ENCODE measurements at regions not wholly inside any gene's neighbourhood (a gene's known extent, or its start where the extent isn't known, plus 50 kb on each side); places are given as distances from the start of the nearest gene placed in this dataset.

GRCh38 chr11:134559602-134559962 lies 147.5 kb upstream of the B3GAT1 start:
- Histone ChIP-seq H3K9ac (ENCODE audit: low read depth, low read length, poor library complexity, severe bottlenecking) (no peak overlapping the region), H3K4me2 (ENCODE audit: low read depth, low read length, poor library complexity, severe bottlenecking) (no peak overlapping the region), H3K4me3 (ENCODE audit: low read length, poor library complexity, severe bottlenecking) (no peak overlapping the region)

GRCh38 chr11:134558916-134559601 lies 147.0 kb upstream of the B3GAT1 start:
- TF ChIP-seq CTCF (conservative IDR thresholded peaks at IDR 0.05; ENCODE audit: low read length) (no peak), EZH2phosphoT487 (IDR thresholded peaks at IDR 0.05; ENCODE audit: borderline replicate concordance) (no peak)
- Histone ChIP-seq H3K9me3 (ENCODE audit: insufficient read depth, low read depth, low read length) (peaks cover 14% of the 10 kb centered on the region; the same call in 1 of the 2 replicates), H3K9me2 (replicated peaks; ENCODE audit: low read depth, low read length) (no peaks in the 10 kb centered on the region), H3K9ac (ENCODE audit: low read depth, low read length, poor library complexity, severe bottlenecking) (no peak overlapping the region), H3K27me3 (ENCODE audit: insufficient read depth, low read length, poor library complexity, severe bottlenecking) (no peaks in the 10 kb centered on the region), H3F3A (ENCODE audit: low read depth) (no peaks in the 10 kb centered on the region), H2AFZ (ENCODE audit: low read length) (no peak overlapping the region), H4K20me1 (ENCODE audit: insufficient read depth, low read length, poor library complexity, severe bottlenecking) (no peaks in the 10 kb centered on the region), H3K4me2 (ENCODE audit: low read depth, low read length, poor library complexity, severe bottlenecking) (no peak overlapping the region), H3K4me1 (ENCODE audit: insufficient read depth, low read length, poor library complexity, severe bottlenecking) (no peaks in the 10 kb centered on the region), H3K36me3 (ENCODE audit: insufficient read depth, low read length) (no peaks in the 10 kb centered on the region), H3K4me3 (ENCODE audit: low read length, poor library complexity, severe bottlenecking) (no peak overlapping the region), H3K79me2 (ENCODE audit: insufficient read depth, low read length) (no peaks in the 10 kb centered on the region)

More at GRCh38 chr11:134559602-134559962, 147.5 kb upstream of the B3GAT1 start:
- Histone ChIP-seq H3K9me2 (replicated peaks; ENCODE audit: low read depth, low read length) (no peaks in the 10 kb centered on the region), H3K27me3 (ENCODE audit: insufficient read depth, low read length, poor library complexity, severe bottlenecking) (no peaks in the 10 kb centered on the region), H2AFZ (ENCODE audit: low read length) (no peak overlapping the region), H4K20me1 (ENCODE audit: insufficient read depth, low read length, poor library complexity, severe bottlenecking) (no peaks in the 10 kb centered on the region), H3K79me2 (ENCODE audit: insufficient read depth, low read length) (no peaks in the 10 kb centered on the region), H3K9me3 (ENCODE audit: insufficient read depth, low read depth, low read length) (peaks cover 14% of the 10 kb centered on the region; the same call in 1 of the 2 replicates), H3K36me3 (ENCODE audit: insufficient read depth, low read length) (no peaks in the 10 kb centered on the region), H3K4me1 (ENCODE audit: insufficient read depth, low read length, poor library complexity, severe bottlenecking) (no peaks in the 10 kb centered on the region), H3F3A (ENCODE audit: low read depth) (no peaks in the 10 kb centered on the region)
- TF ChIP-seq CTCF (conservative IDR thresholded peaks at IDR 0.05; ENCODE audit: low read length) (no peak), EZH2phosphoT487 (IDR thresholded peaks at IDR 0.05; ENCODE audit: borderline replicate concordance) (no peak)

GRCh38 chr11:134558258-134558835 lies 146.3 kb upstream of the B3GAT1 start:
- Histone ChIP-seq H2AFZ (ENCODE audit: low read length) (no peak overlapping the region), H3K4me1 (ENCODE audit: insufficient read depth, low read length, poor library complexity, severe bottlenecking) (no peaks in the 10 kb centered on the region), H3K4me2 (ENCODE audit: low read depth, low read length, poor library complexity, severe bottlenecking) (no peak overlapping the region), H3K4me3 (ENCODE audit: low read length, poor library complexity, severe bottlenecking) (no peak overlapping the region), H3K36me3 (ENCODE audit: insufficient read depth, low read length) (no peaks in the 10 kb centered on the region), H3K27me3 (ENCODE audit: insufficient read depth, low read length, poor library complexity, severe bottlenecking) (no peaks in the 10 kb centered on the region), H3F3A (ENCODE audit: low read depth) (no peaks in the 10 kb centered on the region), H3K9me2 (replicated peaks; ENCODE audit: low read depth, low read length) (no peaks in the 10 kb centered on the region), H4K20me1 (ENCODE audit: insufficient read depth, low read length, poor library complexity, severe bottlenecking) (no peaks in the 10 kb centered on the region), H3K9ac (ENCODE audit: low read depth, low read length, poor library complexity, severe bottlenecking) (no peak overlapping the region), H3K9me3 (ENCODE audit: insufficient read depth, low read depth, low read length) (peaks cover 11% of the 10 kb centered on the region; the same call in 1 of the 2 replicates), H3K79me2 (ENCODE audit: insufficient read depth, low read length) (no peaks in the 10 kb centered on the region)
- TF ChIP-seq EZH2phosphoT487 (IDR thresholded peaks at IDR 0.05; ENCODE audit: borderline replicate concordance) (no peak), CTCF (conservative IDR thresholded peaks at IDR 0.05; ENCODE audit: low read length) (no peak)

Data from Loucy (cell line).